GM19240 (cell line): ENCODE measurements at regions not wholly inside any gene's neighbourhood (a gene's known extent, or its start where the extent isn't known, plus 50 kb on each side); places are given as distances from the start of the nearest gene placed in this dataset.
"Not testable (repeated sequence)": the region's sequence is repeated elsewhere in the genome, so short reads cannot be mapped to it uniquely, and the experiment has no call there.

Experiments
- DNase-seq: peaks from one replicate; pipeline ENCODE4 v3.0.0; 2011; ENCODE audit warnings: low spot score; ENCODE audit not compliant: insufficient read length

- DNase-seq: not testable (repeated sequence)
These were observed 451.7 kb downstream of the PCNX1 start for GRCh38 chr14:71358932-71359421.

- no peak for DNase-seq
These were observed 452.6 kb downstream of the PCNX1 start for GRCh38 chr14:71359823-71360222.

- DNase-seq: no peak
These were observed 454.1 kb downstream of the PCNX1 start for GRCh38 chr14:71361336-71361735.

- no peak for DNase-seq
These were observed 454.6 kb downstream of the PCNX1 start for GRCh38 chr14:71361874-71362273.

- no peak for DNase-seq
These were observed 455.0 kb downstream of the PCNX1 start for GRCh38 chr14:71362282-71362681.

- DNase-seq: no peak
These were observed 455.8 kb downstream of the PCNX1 start for GRCh38 chr14:71362920-71363584.

GRCh38 chr14:71363946-71364925, 457.0 kb downstream of the PCNX1 start:
- DNase-seq: no peak

GRCh38 chr14:71365361-71365760, 458.1 kb downstream of the PCNX1 start:
- no peak for DNase-seq

GRCh38 chr14:71366861-71367260, 459.6 kb downstream of the PCNX1 start:
- DNase-seq: no peak

GRCh38 chr14:71371711-71372396, 464.6 kb downstream of the PCNX1 start:
- DNase-seq: peak; percentile 31

GRCh38 chr14:71372411-71372838, 465.2 kb downstream of the PCNX1 start:
- no peak for DNase-seq

- no peak for DNase-seq
These were observed 466.5 kb downstream of the PCNX1 start for GRCh38 chr14:71373773-71374172.

- no peak for DNase-seq
These were observed 467.7 kb downstream of the PCNX1 start for GRCh38 chr14:71374989-71375388.

GRCh38 chr14:71377099-71377498, 469.8 kb downstream of the PCNX1 start:
- DNase-seq: no peak

- no peak for DNase-seq
These were observed 473.0 kb downstream of the PCNX1 start for GRCh38 chr14:71380271-71380670.

GRCh38 chr14:71381814-71382213, 474.6 kb downstream of the PCNX1 start:
- no peak for DNase-seq

- no peak for DNase-seq
These were observed 475.1 kb downstream of the PCNX1 start for GRCh38 chr14:71382315-71382714.

- no peak for DNase-seq
These were observed 476.3 kb downstream of the PCNX1 start for GRCh38 chr14:71383510-71383909.

GRCh38 chr14:71384007-71384845, 477.0 kb downstream of the PCNX1 start:
- no peak for DNase-seq

- no peak for DNase-seq
These were observed 480.5 kb downstream of the PCNX1 start for GRCh38 chr14:71387753-71388152.

- no peak for DNase-seq
These were observed 481.1 kb downstream of the PCNX1 start for GRCh38 chr14:71388336-71388735.
